ENCODE measurements at regions not wholly inside any gene's neighbourhood (a gene's known extent, or its start where the extent isn't known, plus 50 kb on each side); places are given as distances from the start of the nearest gene placed in this dataset.

GRCh38 chr5:114657342-114658130, 295.7 kb downstream of the KCNN2 start:
- DNase-seq (ENCODE audit: low spot score), result no peak

GRCh38 chr5:114649878-114650277, 288.0 kb downstream of the KCNN2 start:
- DNase-seq (ENCODE audit: low spot score), result no peak

DNA sequence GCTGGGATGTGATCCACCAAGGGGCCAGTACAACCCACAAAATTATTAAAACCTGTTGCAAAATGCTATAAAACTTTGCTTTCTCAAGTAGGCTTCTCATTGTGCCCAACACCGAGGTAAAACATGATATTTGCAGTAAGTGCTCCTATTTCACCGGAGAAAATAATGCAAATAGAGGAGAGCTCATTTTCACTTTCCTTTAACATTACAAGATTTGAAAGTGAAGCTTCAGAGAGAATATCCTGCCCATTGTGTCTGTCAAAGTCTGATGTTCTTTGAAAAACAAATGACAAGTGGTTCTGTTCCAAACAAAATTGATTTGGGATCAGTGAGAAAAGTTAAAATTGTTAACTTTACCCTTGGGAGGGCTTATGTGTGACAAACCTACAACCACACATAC, 287.1 kb downstream of the KCNN2 start:
- no peak for DNase-seq (ENCODE audit: low spot score)

GRCh38 chr5:114644576-114644975, 282.7 kb downstream of the KCNN2 start:
- no peak for DNase-seq (ENCODE audit: low spot score)

DNA sequence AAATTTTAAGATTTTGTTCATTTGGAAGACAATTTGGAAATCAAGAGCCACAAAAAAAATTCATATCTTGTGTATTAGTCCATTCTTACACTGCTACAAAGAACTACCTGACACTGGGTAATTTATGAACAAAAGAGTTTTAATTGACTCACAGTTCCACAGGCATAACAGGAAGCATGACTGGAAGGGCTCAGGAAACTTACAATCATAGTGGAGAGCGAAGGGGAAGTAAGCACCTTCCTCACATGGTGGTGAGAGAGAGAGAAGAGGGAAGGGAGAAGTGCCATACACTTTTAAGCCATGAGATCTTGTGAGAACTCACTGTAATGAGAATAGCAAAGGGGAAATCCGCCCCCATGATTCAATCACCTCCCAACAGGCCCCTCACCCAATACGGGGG, 274.4 kb downstream of the KCNN2 start:
- DNase-seq (ENCODE audit: low spot score), result no peak

GRCh38 chr5:114634967-114635901, 273.4 kb downstream of the KCNN2 start:
- DNase-seq (ENCODE audit: low spot score), result no peak

- DNase-seq (ENCODE audit: low spot score), result no peak
These were observed 272.6 kb downstream of the KCNN2 start for GRCh38 chr5:114634517-114634916.

DNA sequence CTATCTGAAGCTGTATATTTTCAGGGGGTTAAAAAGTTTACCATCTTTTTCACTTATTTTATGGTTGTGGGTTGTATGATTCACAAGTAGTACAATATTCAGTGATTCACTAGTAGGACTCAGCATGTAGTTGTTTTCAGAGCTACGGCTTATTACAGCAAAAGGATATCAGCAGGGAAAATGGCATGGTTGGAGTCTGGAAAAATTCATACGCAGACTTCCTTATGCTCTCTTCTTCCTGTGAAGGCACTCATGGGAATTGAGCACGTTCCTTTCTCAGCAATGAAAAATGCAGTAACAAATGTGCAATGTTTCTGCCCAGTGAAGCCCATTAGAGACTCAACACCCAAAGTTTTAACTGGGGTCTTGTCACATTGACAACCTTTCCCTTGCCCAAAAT, 250.5 kb downstream of the KCNN2 start:
- DNase-seq (ENCODE audit: low spot score), result no peak

- DNase-seq (ENCODE audit: low spot score), result no peak
These were observed 219.3 kb downstream of the KCNN2 start for GRCh38 chr5:114581136-114581535.

GRCh38 chr5:114565871-114566270, 204.0 kb downstream of the KCNN2 start:
- no peak for DNase-seq (ENCODE audit: low spot score)

- DNase-seq (ENCODE audit: low spot score), result no peak
These were observed 203.3 kb downstream of the KCNN2 start for GRCh38 chr5:114565139-114565538.

DNA sequence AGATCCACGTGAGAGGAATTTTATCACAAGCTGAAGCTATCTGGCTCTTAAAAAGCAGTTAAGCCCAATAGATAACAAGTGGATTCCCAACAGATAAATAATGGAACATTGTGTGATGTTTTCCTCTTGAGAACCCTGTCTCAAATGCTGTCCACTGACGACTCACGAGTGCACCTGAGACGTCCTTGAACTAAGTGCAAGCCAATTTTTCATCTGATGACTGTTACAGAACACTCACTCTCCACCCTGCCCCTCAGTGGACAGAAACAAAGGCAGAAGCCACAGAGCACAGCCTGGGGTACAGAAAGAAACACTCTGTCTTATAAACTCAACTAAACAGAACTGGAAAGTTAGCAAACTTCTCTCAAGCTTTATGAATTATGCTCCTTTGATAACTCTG, 199.5 kb downstream of the KCNN2 start:
- DNase-seq (ENCODE audit: low spot score), result no peak

Data from CD4-positive, alpha-beta T cell treated with Interleukin-15 for 4 hours (primary cell).